Ovary (tissue), 7 donors: ENCODE measurements at regions not wholly inside any gene's neighbourhood (a gene's known extent, or its start where the extent isn't known, plus 50 kb on each side); places are given as distances from the start of the nearest gene placed in this dataset.

Experiments used
- DNase-seq, 5 donors: peaks; one replicate each; pipeline ENCODE4 v3.0.0-alpha.2; 2019 to 2020
- H3K27ac ChIP-seq, 2 donors: fragments of 200-600 bp; one replicate each; pipeline versions ENCODE4 v1.5.1 to v1.8.0; 2019 to 2022
- H3K27me3 ChIP-seq: fragments of 200-600 bp; one replicate; pipeline ENCODE4 v1.8.0; 2022
- H3K36me3 ChIP-seq: fragments of 200-600 bp; sonication (generic); one replicate; pipeline ENCODE4 v1.5.1; 2019
- H3K4me1 ChIP-seq: one replicate; pipeline ENCODE4 v1.8.1; 2013; ENCODE audit warnings: mild to moderate bottlenecking, moderate library complexity; ENCODE audit not compliant: insufficient read depth
- H3K4me3 ChIP-seq: fragments of 200-600 bp; sonication (generic); one replicate; pipeline ENCODE4 v1.5.1; 2017
- H3K9me3 ChIP-seq, 2 donors: fragments of 200-600 bp in 1 of 2; sonication (generic) in 1 of 2; one replicate each; pipeline versions ENCODE4 v1.5.1 to v1.8.1; 2013 to 2019; ENCODE audit warnings: mild to moderate bottlenecking in 1 of 2, moderate library complexity in 1 of 2
- CTCF ChIP-seq, 3 donors: fragments of 450-650 bp in 2 of 3; fragments of 200-600 bp in 1 of 3; IDR thresholded peaks; one replicate each; pipeline versions ENCODE4 v1.5.1 to v1.8.0; 2016 to 2022; ENCODE audit warnings: antibody characterized with exemption in 3 of 3, mild to moderate bottlenecking in 1 of 3
- EP300 ChIP-seq: sonication (generic); formaldehyde crosslinking; IDR thresholded peaks from one replicate; pipeline ENCODE4 v1.6.1; 2017; ENCODE audit warnings: antibody characterized with exemption
- POLR2A ChIP-seq: fragments of 450-650 bp; IDR thresholded peaks from one replicate; pipeline ENCODE4 v1.6.1; 2017; ENCODE audit warnings: antibody characterized with exemption, mild to moderate bottlenecking, moderate library complexity
- WGBS, 3 donors: extraction: QIAGEN DNeasy Blood & Tissue Kit in 1 of 3; methylation state at CpG; one replicate each; pipeline versions ENCODE4 v1.1.5 to v1.1.7; 2013 to 2017; 5-methylcytosine and 5-hydroxymethylcytosine counted together
- intact Hi-C, 4 donors: fragments of 100-400 bp; cut with DNase I; formaldehyde crosslinking; loops; one replicate each; pipeline versions ENCODE4 v1.11.0 to v1.15.1; 2022 to 2023
- donor health status: DM: no; HTN: no; CAD: no; lungs with moderate emphysema.
- donor health status: DM: no; HTN: no; CAD: no.
- donor health status: Bipolar disorder and iron deficiency.
- donor health status: DM: no; HTN: no; CAD: no.
- donor health status: DM: yes; HTN: yes; CAD: no.

- TF ChIP-seq POLR2A = no peak
- no peak for TF ChIP-seq CTCF (IDR thresholded peaks at IDR 0.05)
- no peak for TF ChIP-seq EP300
- 81 to 89% (median 89%) methylated on average over 4 of the region's 4 CpGs for WGBS, 3 donors
- no peaks in the 10 kb centered on the region for H3K4me1 ChIP-seq
- no peaks in the 10 kb centered on the region for H3K36me3 ChIP-seq
- intact Hi-C loops = no loop called here
- no peaks in the 10 kb centered on the region for H3K9me3 ChIP-seq
- H3K27ac ChIP-seq = no peak overlapping the region
- H3K4me3 ChIP-seq = no peak overlapping the region
- no peaks in the 10 kb centered on the region for H3K27me3 ChIP-seq
- no peak for DNase-seq
Observed at GRCh38 chr1:5634893-5635292, 357.3 kb downstream of the NPHP4 start.

GRCh38 chr1:5632814-5633213 lies 359.4 kb downstream of the NPHP4 start:
- Histone ChIP-seq H3K4me3 (no peak overlapping the region), H3K27me3 (no peaks in the 10 kb centered on the region), H3K27ac (no peak overlapping the region), H3K4me1 (no peaks in the 10 kb centered on the region), H3K9me3 (no peaks in the 10 kb centered on the region), H3K36me3 (no peaks in the 10 kb centered on the region)
- 76 to 80% (median 78%) methylated on average over 10 of the region's 10 CpGs for WGBS, 3 donors
- DNase-seq = no peak
- TF ChIP-seq POLR2A (no peak), EP300 (no peak), CTCF (IDR thresholded peaks at IDR 0.05) (no peak)
- intact Hi-C loops = no loop called here

- Histone ChIP-seq H3K27ac (no peak overlapping the region), H3K9me3 (no peaks in the 10 kb centered on the region), H3K36me3 (no peaks in the 10 kb centered on the region), H3K4me3 (no peak overlapping the region), H3K27me3 (no peaks in the 10 kb centered on the region), H3K4me1 (no peaks in the 10 kb centered on the region)
- TF ChIP-seq POLR2A = no peak
- TF ChIP-seq CTCF (IDR thresholded peaks at IDR 0.05) = no peak
- no peak for TF ChIP-seq EP300
- no peak for DNase-seq
- 46 to 56% (median 50%) methylated on average over 4 of the region's 4 CpGs for WGBS, 3 donors
- intact Hi-C loops = no loop called here
Observed at GRCh38 chr1:5632224-5632623, 360.0 kb downstream of the NPHP4 start.

GRCh38 chr1:5628416-5628815 lies 363.8 kb downstream of the NPHP4 start:
- TF ChIP-seq EP300 = no peak
- no peak for TF ChIP-seq POLR2A
- TF ChIP-seq CTCF (IDR thresholded peaks at IDR 0.05) = no peak
- intact Hi-C loops = no loop called here
- WGBS, 3 donors = 56 to 73% (median 65%) methylated on average over 2 of the region's 2 CpGs
- no peak overlapping the region for H3K27ac ChIP-seq
- no peaks in the 10 kb centered on the region for H3K27me3 ChIP-seq
- DNase-seq = no peak
- no peaks in the 10 kb centered on the region for H3K9me3 ChIP-seq
- H3K4me3 ChIP-seq = no peak overlapping the region
- no peaks in the 10 kb centered on the region for H3K4me1 ChIP-seq
- H3K36me3 ChIP-seq = no peaks in the 10 kb centered on the region

- 61 to 76% (median 66%) methylated on average over 6 of the region's 6 CpGs for WGBS, 3 donors
- no peaks in the 10 kb centered on the region for H3K4me1 ChIP-seq
- H3K36me3 ChIP-seq = no peaks in the 10 kb centered on the region
- no peak for DNase-seq
- no peak overlapping the region for H3K4me3 ChIP-seq
- H3K27me3 ChIP-seq = no peaks in the 10 kb centered on the region
- TF ChIP-seq EP300 (no peak), POLR2A (no peak), CTCF (IDR thresholded peaks at IDR 0.05) (no peak)
- intact Hi-C loops = no loop called here
- H3K9me3 ChIP-seq = no peaks in the 10 kb centered on the region
- H3K27ac ChIP-seq = no peak overlapping the region
Observed at GRCh38 chr1:5623399-5623798, 368.8 kb downstream of the NPHP4 start.
